GM12891 (cell line): ENCODE measurements at regions not wholly inside any gene's neighbourhood (a gene's known extent, or its start where the extent isn't known, plus 50 kb on each side); places are given as distances from the start of the nearest gene placed in this dataset.

Source experiments
- POLR2A ChIP-seq: IDR thresholded peaks from 2 replicates; pipeline ENCODE4 v1.6.1; 2011; ENCODE audit warnings: low read depth, low read length, control low read depth
- POLR2AphosphoS5 ChIP-seq: IDR thresholded peaks from 2 replicates; pipeline ENCODE4 v1.6.1; 2011; ENCODE audit warnings: low read depth, low read length, control low read depth
- TAF1 ChIP-seq: IDR thresholded peaks from 2 replicates; pipeline ENCODE4 v1.6.1; 2011; ENCODE audit warnings: low read depth, low read length, control low read depth

DNA sequence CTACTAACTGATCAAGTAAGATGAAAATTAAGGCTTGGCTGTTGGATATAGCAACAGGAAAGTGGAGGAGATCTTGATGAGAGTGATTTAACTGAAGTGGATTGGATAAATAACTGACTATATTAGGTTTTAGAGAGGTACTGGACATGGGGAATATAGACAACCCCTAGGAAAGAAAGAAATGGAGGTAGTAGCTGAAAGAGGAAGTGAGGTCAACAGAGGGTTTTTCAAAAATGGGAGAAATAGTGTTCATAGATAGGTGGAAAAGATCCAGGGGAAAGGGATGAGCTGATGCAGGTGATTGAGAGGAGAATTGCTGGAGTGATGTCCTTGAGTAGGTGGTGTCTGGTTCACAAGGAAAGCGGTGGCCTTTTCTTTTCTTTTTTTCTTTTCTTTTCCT lies 69.9 kb upstream of the PSME4 start:
- TF ChIP-seq POLR2A (no peak), TAF1 (no peak), POLR2AphosphoS5 (no peak)
